ENCODE measurements at regions not wholly inside any gene's neighbourhood (a gene's known extent, or its start where the extent isn't known, plus 50 kb on each side); places are given as distances from the start of the nearest gene placed in this dataset.

DNA sequence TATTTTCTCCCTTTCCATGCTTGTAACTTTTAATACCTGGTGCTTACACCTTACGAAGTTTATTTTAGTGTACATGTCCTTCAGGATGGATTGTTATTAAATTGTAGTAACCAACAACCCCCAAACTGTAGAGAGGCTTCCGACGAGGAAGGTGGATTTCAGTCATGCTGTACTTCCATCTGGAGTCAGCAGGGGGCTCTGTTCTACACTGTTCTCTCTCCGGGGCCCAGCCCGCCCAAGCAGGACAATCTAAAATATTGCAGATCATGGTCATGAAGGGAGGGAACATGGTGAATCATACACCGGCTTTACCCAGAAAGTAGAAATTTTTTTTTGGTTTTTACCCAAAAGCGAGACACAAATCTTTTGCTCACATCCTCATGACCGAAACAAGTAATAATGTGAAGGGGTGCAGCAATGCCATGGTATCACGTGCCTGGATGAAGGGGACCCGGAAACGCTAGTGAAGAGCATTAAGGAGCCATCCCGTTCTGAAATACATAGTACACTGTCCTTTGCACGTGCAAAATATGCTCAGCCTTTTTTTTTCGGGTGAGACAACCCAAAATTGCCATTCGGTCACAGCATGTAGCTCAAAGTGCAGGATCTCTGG is 884.8 kb downstream of the EPHA4 start:
- no TSS peak for BruUV-seq (replicated peaks)
- TF ChIP-seq RAD21 (CRISPR knock-in tag; conservative IDR thresholded peaks at IDR 0.05 in 1 of 2, IDR thresholded peaks at IDR 0.05 in 1 of 2) (peak in 1 of 2 experiments; percentile 27; a peak in 2 of 4 replicates), CBFA2T2 (conservative IDR thresholded peaks at IDR 0.05) (no peak), ZNF445 (CRISPR knock-in tag; IDR thresholded peaks at IDR 0.05; ENCODE audit: low read depth) (no peak), RHOXF2B (CRISPR knock-in tag; conservative IDR thresholded peaks at IDR 0.05) (no peak), ZNF830 (CRISPR knock-in tag; IDR thresholded peaks at IDR 0.05) (no peak), FOS (IDR thresholded peaks at IDR 0.05; ENCODE audit: extremely low read depth, insufficient read length) (no peak), RBM39 (optimal IDR thresholded peaks at IDR 0.05; ENCODE audit: low read depth, low read length) (no peak), ZSCAN29 (IDR thresholded peaks at IDR 0.05) (no peak), CBFB (CRISPR knock-in tag; IDR thresholded peaks at IDR 0.05) (no peak), HNRNPUL1 (IDR thresholded peaks at IDR 0.05; ENCODE audit: low read length) (no peak), NEUROD1 (IDR thresholded peaks at IDR 0.05; ENCODE audit: borderline replicate concordance, low read depth, low read length, partially characterized antibody) (no peak), TCF7L2 (IDR thresholded peaks at IDR 0.05; ENCODE audit: low read depth, low read length) (no peak)
- TF ChIP-seq, protein P1, sequence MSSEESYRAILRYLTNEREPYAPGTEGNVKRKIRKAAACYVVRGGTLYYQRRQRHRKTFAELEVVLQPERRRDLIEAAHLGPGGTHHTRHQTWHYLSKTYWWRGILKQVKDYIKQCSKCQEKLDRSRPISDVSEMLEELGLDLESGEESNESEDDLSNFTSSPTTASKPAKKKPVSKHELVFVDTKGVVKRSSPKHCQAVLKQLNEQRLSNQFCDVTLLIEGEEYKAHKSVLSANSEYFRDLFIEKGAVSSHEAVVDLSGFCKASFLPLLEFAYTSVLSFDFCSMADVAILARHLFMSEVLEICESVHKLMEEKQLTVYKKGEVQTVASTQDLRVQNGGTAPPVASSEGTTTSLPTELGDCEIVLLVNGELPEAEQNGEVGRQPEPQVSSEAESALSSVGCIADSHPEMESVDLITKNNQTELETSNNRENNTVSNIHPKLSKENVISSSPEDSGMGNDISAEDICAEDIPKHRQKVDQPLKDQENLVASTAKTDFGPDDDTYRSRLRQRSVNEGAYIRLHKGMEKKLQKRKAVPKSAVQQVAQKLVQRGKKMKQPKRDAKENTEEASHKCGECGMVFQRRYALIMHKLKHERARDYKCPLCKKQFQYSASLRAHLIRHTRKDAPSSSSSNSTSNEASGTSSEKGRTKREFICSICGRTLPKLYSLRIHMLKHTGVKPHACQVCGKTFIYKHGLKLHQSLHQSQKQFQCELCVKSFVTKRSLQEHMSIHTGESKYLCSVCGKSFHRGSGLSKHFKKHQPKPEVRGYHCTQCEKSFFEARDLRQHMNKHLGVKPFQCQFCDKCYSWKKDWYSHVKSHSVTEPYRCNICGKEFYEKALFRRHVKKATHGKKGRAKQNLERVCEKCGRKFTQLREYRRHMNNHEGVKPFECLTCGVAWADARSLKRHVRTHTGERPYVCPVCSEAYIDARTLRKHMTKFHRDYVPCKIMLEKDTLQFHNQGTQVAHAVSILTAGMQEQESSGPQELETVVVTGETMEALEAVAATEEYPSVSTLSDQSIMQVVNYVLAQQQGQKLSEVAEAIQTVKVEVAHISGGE (CRISPR knock-in tag; IDR thresholded peaks at IDR 0.05): no peak

More for the DNA sequence above, 884.8 kb downstream of the EPHA4 start:
- Histone ChIP-seq H4K20me1 (replicated peaks; ENCODE audit: control insufficient read depth, insufficient read depth, low read length) (no peaks in the 10 kb centered on the region), H3K4me1 (replicated peaks in 1 of 2; ENCODE audit: control insufficient read depth in 2 of 2, insufficient read depth in 2 of 2, low read length in 2 of 2) (no peaks in the 10 kb centered on the region), H3K36me3 (ENCODE audit: control insufficient read depth, insufficient read depth, low read length) (no peaks in the 10 kb centered on the region), H3K4me2 (ENCODE audit: insufficient read depth, low read length) (no peak overlapping the region), H3K4me3 (no peak overlapping the region), H3K9me3 (replicated peaks; ENCODE audit: control insufficient read depth, insufficient read depth, low read depth, low read length) (no peaks in the 10 kb centered on the region), H2AFZ (ENCODE audit: low read depth, low read length) (no peak overlapping the region), H3K9ac (ENCODE audit: insufficient read depth in 1 of 2, low read depth in 2 of 2, low read length in 2 of 2) (no peak overlapping the region), H3K27ac (ENCODE audit: extremely low read depth, low read depth, low read length) (no peak overlapping the region), H3K27me3 (ENCODE audit: control insufficient read depth in 2 of 2, insufficient read depth in 2 of 2, low read length in 2 of 2) (no peaks in the 10 kb centered on the region), H3K79me2 (ENCODE audit: control insufficient read depth, insufficient read depth, low read length) (no peaks in the 10 kb centered on the region), H3K9me1 (ENCODE audit: control insufficient read depth, insufficient read depth, low read length) (no peaks in the 10 kb centered on the region)
- no peak for FAIRE-seq
- 7% methylated on average over 12 of the region's 15 CpGs for WGBS (ENCODE audit: insufficient coverage, low coverage, missing lambda C conversion rate)
- peak; percentile 49; the same call in 2 of the 3 replicates for ATAC-seq
- ChIA-PET CTCF (ENCODE audit: low intra/inter-chr PET ratio) (no interaction called here), POLR2A (no interaction called here)
- peak; percentile 9 to 30 (median 22) for DNase-seq (ENCODE audit: extremely low read depth in 1 of 4, low spot score in 3 of 4)
- intact Hi-C loops (cut with micrococcal nuclease) (loop anchor here (5.0 kb wide), 1 partner anchor 885 kb away; the partner anchor contains the start of gene EPHA4), in situ Hi-C loops (cut with MboI) (no loop called here)

Measured in K562 (cell line).